Suprapubic skin (tissue), 4 donors: ENCODE measurements at regions not wholly inside any gene's neighbourhood (a gene's known extent, or its start where the extent isn't known, plus 50 kb on each side); places are given as distances from the start of the nearest gene placed in this dataset.

Experiments
- CTCF ChIP-seq, 2 donors: fragments of 200-600 bp in 1 of 2; fragments of 450-650 bp in 1 of 2; sonication (generic) in 1 of 2; IDR thresholded peaks; one replicate each; pipeline ENCODE4 v1.5.1; 2016 to 2019; ENCODE audit warnings: antibody characterized with exemption in 2 of 2, mild to moderate bottlenecking in 1 of 2, moderate library complexity in 1 of 2
- EP300 ChIP-seq: sonication (generic); formaldehyde crosslinking; IDR thresholded peaks from one replicate; pipeline ENCODE4 v1.6.1; 2017; ENCODE audit warnings: antibody characterized with exemption
- POLR2AphosphoS5 ChIP-seq, 3 donors: sonication (generic); formaldehyde crosslinking; IDR thresholded peaks; one replicate each; pipeline ENCODE4 v1.6.1; 2017; ENCODE audit warnings: antibody characterized with exemption in 3 of 3

- no peak for TF ChIP-seq CTCF (IDR thresholded peaks at IDR 0.05)
- TF ChIP-seq EP300, result no peak
- TF ChIP-seq POLR2AphosphoS5 (IDR thresholded peaks at IDR 0.05), result no peak
Measured at GRCh38 chr3:132838477-132838876, 116.3 kb upstream of the NPHP3 start.
